ENCODE measurements at regions not wholly inside any gene's neighbourhood (a gene's known extent, or its start where the extent isn't known, plus 50 kb on each side); places are given as distances from the start of the nearest gene placed in this dataset.

- no peak for TF ChIP-seq CTCF (IDR thresholded peaks at IDR 0.05)
- no peak for TF ChIP-seq REST (IDR thresholded peaks at IDR 0.05; ENCODE audit: low read depth, low read length)
- TF ChIP-seq SMC3 (IDR thresholded peaks at IDR 0.05; ENCODE audit: low read depth, low read length), result no peak
- no peak for TF ChIP-seq EP300 (IDR thresholded peaks at IDR 0.05; ENCODE audit: borderline replicate concordance in 1 of 2, low read depth in 1 of 2, low read length in 1 of 2)
- TF ChIP-seq USF1 (IDR thresholded peaks at IDR 0.05; ENCODE audit: borderline replicate concordance, low read depth), result no peak
- TF ChIP-seq POLR2AphosphoS5 (IDR thresholded peaks at IDR 0.05; ENCODE audit: low read depth, low read length), result no peak
- TF ChIP-seq PBX3 (IDR thresholded peaks at IDR 0.05), result no peak
- no peak for TF ChIP-seq TEAD4 (IDR thresholded peaks at IDR 0.05; ENCODE audit: borderline replicate concordance, insufficient read depth)
- no peak for TF ChIP-seq CHD2 (IDR thresholded peaks at IDR 0.05; ENCODE audit: low read length, partially characterized antibody)
- no peak for TF ChIP-seq FOXM1 (IDR thresholded peaks at IDR 0.05; ENCODE audit: low read depth)
- no peak for TF ChIP-seq GABPA (IDR thresholded peaks at IDR 0.05; ENCODE audit: low read depth)
These were observed 1290.7 kb downstream of the STIM2 start for GRCh38 chr4:28151314-28151713.

Data from SK-N-SH (cell line).